ENCODE measurements at regions not wholly inside any gene's neighbourhood (a gene's known extent, or its start where the extent isn't known, plus 50 kb on each side); places are given as distances from the start of the nearest gene placed in this dataset.

GRCh38 chr5:61966997-61967396 is 339.0 kb upstream of the KIF2A start:
- Histone ChIP-seq H3K4me1 (ENCODE audit: control insufficient read depth, insufficient read depth, low read length) (no peaks in the 10 kb centered on the region), H3K9me3 (ENCODE audit: control insufficient read depth, low read length) (peaks cover under 1% of the 10 kb centered on the region), H3K27me3 (ENCODE audit: control insufficient read depth, insufficient read depth) (no peaks in the 10 kb centered on the region), H3K27ac (ENCODE audit: low read length) (no peak overlapping the region), H3K4me3 (ENCODE audit: low read length) (no peak overlapping the region)
- no peak for ATAC-seq
- 61% methylated on average over 8 of the region's 8 CpGs for WGBS
- DNase-seq, result no peak
- intact Hi-C loops (cut with DNase I), result no loop called here

- no peak overlapping the region for H3K27ac ChIP-seq (ENCODE audit: low read length)
- no peak for DNase-seq
- intact Hi-C loops (cut with DNase I), result no loop called here
- no peaks in the 10 kb centered on the region for H3K9me3 ChIP-seq (ENCODE audit: control insufficient read depth, low read length)
- no peak for ATAC-seq
- H3K4me3 ChIP-seq (ENCODE audit: low read length), result no peak overlapping the region
- no peaks in the 10 kb centered on the region for H3K27me3 ChIP-seq (ENCODE audit: control insufficient read depth, insufficient read depth)
- 51% methylated on average over 3 of the region's 3 CpGs for WGBS
- H3K4me1 ChIP-seq (ENCODE audit: control insufficient read depth, insufficient read depth, low read length), result no peaks in the 10 kb centered on the region
Observed at GRCh38 chr5:61967681-61968080, 338.3 kb upstream of the KIF2A start.

- H3K9me3 ChIP-seq (ENCODE audit: control insufficient read depth, low read length), result no peaks in the 10 kb centered on the region
- intact Hi-C loops (cut with DNase I), result no loop called here
- no peak overlapping the region for H3K4me3 ChIP-seq (ENCODE audit: low read length)
- DNase-seq (no peak), ATAC-seq (no peak)
- WGBS, result 74% methylated on average over 2 of the region's 2 CpGs
- H3K27me3 ChIP-seq (ENCODE audit: control insufficient read depth, insufficient read depth), result no peaks in the 10 kb centered on the region
- H3K27ac ChIP-seq (ENCODE audit: low read length), result no peak overlapping the region
- no peaks in the 10 kb centered on the region for H3K4me1 ChIP-seq (ENCODE audit: control insufficient read depth, insufficient read depth, low read length)
Observed at GRCh38 chr5:61969347-61969746, 336.7 kb upstream of the KIF2A start.

- 94% methylated on average over 2 of the region's 2 CpGs for WGBS
- H3K9me3 ChIP-seq (ENCODE audit: control insufficient read depth, low read length), result no peaks in the 10 kb centered on the region
- no peaks in the 10 kb centered on the region for H3K4me1 ChIP-seq (ENCODE audit: control insufficient read depth, insufficient read depth, low read length)
- H3K4me3 ChIP-seq (ENCODE audit: low read length), result no peak overlapping the region
- intact Hi-C loops (cut with DNase I), result no loop called here
- no peak overlapping the region for H3K27ac ChIP-seq (ENCODE audit: low read length)
- no peaks in the 10 kb centered on the region for H3K27me3 ChIP-seq (ENCODE audit: control insufficient read depth, insufficient read depth)
- DNase-seq (no peak), ATAC-seq (no peak)
Observed at GRCh38 chr5:61969755-61970154, 336.3 kb upstream of the KIF2A start.

- intact Hi-C loops (cut with DNase I), result no loop called here
- ATAC-seq (no peak), DNase-seq (no peak)
- H3K27ac ChIP-seq (ENCODE audit: low read length), result no peak overlapping the region
- H3K27me3 ChIP-seq (ENCODE audit: control insufficient read depth, insufficient read depth), result no peaks in the 10 kb centered on the region
- WGBS, result 72% methylated on average over 7 of the region's 7 CpGs
- no peak overlapping the region for H3K4me3 ChIP-seq (ENCODE audit: low read length)
- no peaks in the 10 kb centered on the region for H3K4me1 ChIP-seq (ENCODE audit: control insufficient read depth, insufficient read depth, low read length)
- no peaks in the 10 kb centered on the region for H3K9me3 ChIP-seq (ENCODE audit: control insufficient read depth, low read length)
Observed at GRCh38 chr5:61970218-61970617, 335.8 kb upstream of the KIF2A start.

GRCh38 chr5:61974680-61975079 is 331.3 kb upstream of the KIF2A start:
- 72% methylated on average over 6 of the region's 6 CpGs for WGBS
- Histone ChIP-seq H3K27me3 (ENCODE audit: control insufficient read depth, insufficient read depth) (no peaks in the 10 kb centered on the region), H3K9me3 (ENCODE audit: control insufficient read depth, low read length) (no peaks in the 10 kb centered on the region), H3K27ac (ENCODE audit: low read length) (no peak overlapping the region), H3K4me1 (ENCODE audit: control insufficient read depth, insufficient read depth, low read length) (no peaks in the 10 kb centered on the region), H3K4me3 (ENCODE audit: low read length) (no peak overlapping the region)
- intact Hi-C loops (cut with DNase I), result no loop called here
- ATAC-seq (no peak), DNase-seq (no peak)

- Histone ChIP-seq H3K27me3 (ENCODE audit: control insufficient read depth, insufficient read depth) (no peaks in the 10 kb centered on the region), H3K4me1 (ENCODE audit: control insufficient read depth, insufficient read depth, low read length) (no peaks in the 10 kb centered on the region), H3K9me3 (ENCODE audit: control insufficient read depth, low read length) (no peaks in the 10 kb centered on the region), H3K27ac (ENCODE audit: low read length) (no peak overlapping the region), H3K4me3 (ENCODE audit: low read length) (no peak overlapping the region)
- ATAC-seq, result no peak
- no peak for DNase-seq
- 69% methylated on average over 6 of the region's 6 CpGs for WGBS
- intact Hi-C loops (cut with DNase I), result no loop called here
Observed at GRCh38 chr5:61981886-61982285, 324.1 kb upstream of the KIF2A start.

GRCh38 chr5:61991430-61991829 is 314.6 kb upstream of the KIF2A start:
- intact Hi-C loops (cut with DNase I), result no loop called here
- H3K4me1 ChIP-seq (ENCODE audit: control insufficient read depth, insufficient read depth, low read length), result no peaks in the 10 kb centered on the region
- no peaks in the 10 kb centered on the region for H3K27me3 ChIP-seq (ENCODE audit: control insufficient read depth, insufficient read depth)
- H3K9me3 ChIP-seq (ENCODE audit: control insufficient read depth, low read length), result no peaks in the 10 kb centered on the region
- no peak overlapping the region for H3K27ac ChIP-seq (ENCODE audit: low read length)
- ATAC-seq (no peak), DNase-seq (no peak)
- no peak overlapping the region for H3K4me3 ChIP-seq (ENCODE audit: low read length)
- WGBS, result 52% methylated on average over 4 of the region's 4 CpGs

- no peak for DNase-seq
- 45% methylated on average over 2 of the region's 2 CpGs for WGBS
- no peaks in the 10 kb centered on the region for H3K4me1 ChIP-seq (ENCODE audit: control insufficient read depth, insufficient read depth, low read length)
- no peaks in the 10 kb centered on the region for H3K9me3 ChIP-seq (ENCODE audit: control insufficient read depth, low read length)
- ATAC-seq, result no peak
- intact Hi-C loops (cut with DNase I), result no loop called here
- H3K27ac ChIP-seq (ENCODE audit: low read length), result no peak overlapping the region
- no peak overlapping the region for H3K4me3 ChIP-seq (ENCODE audit: low read length)
- no peaks in the 10 kb centered on the region for H3K27me3 ChIP-seq (ENCODE audit: control insufficient read depth, insufficient read depth)
Observed at GRCh38 chr5:61991866-61992265, 314.1 kb upstream of the KIF2A start.

- no peak overlapping the region for H3K27ac ChIP-seq (ENCODE audit: low read length)
- DNase-seq (no peak), ATAC-seq (no peak)
- intact Hi-C loops (cut with DNase I), result no loop called here
- WGBS, result 62% methylated on average over 7 of the region's 7 CpGs
- no peaks in the 10 kb centered on the region for H3K27me3 ChIP-seq (ENCODE audit: control insufficient read depth, insufficient read depth)
- H3K4me1 ChIP-seq (ENCODE audit: control insufficient read depth, insufficient read depth, low read length), result no peaks in the 10 kb centered on the region
- no peaks in the 10 kb centered on the region for H3K9me3 ChIP-seq (ENCODE audit: control insufficient read depth, low read length)
- H3K4me3 ChIP-seq (ENCODE audit: low read length), result no peak overlapping the region
Observed at GRCh38 chr5:61993295-61993927, 312.6 kb upstream of the KIF2A start.

GRCh38 chr5:61994171-61994570 is 311.8 kb upstream of the KIF2A start:
- Histone ChIP-seq H3K27me3 (ENCODE audit: control insufficient read depth, insufficient read depth) (no peaks in the 10 kb centered on the region), H3K4me1 (ENCODE audit: control insufficient read depth, insufficient read depth, low read length) (no peaks in the 10 kb centered on the region), H3K4me3 (ENCODE audit: low read length) (no peak overlapping the region), H3K27ac (ENCODE audit: low read length) (no peak overlapping the region), H3K9me3 (ENCODE audit: control insufficient read depth, low read length) (no peaks in the 10 kb centered on the region)
- DNase-seq (no peak), ATAC-seq (no peak)
- intact Hi-C loops (cut with DNase I), result no loop called here
- 56% methylated on average over 1 of the region's 1 CpG for WGBS

- WGBS, result 80% methylated on average over 2 of the region's 2 CpGs
- intact Hi-C loops (cut with DNase I), result no loop called here
- H3K27ac ChIP-seq (ENCODE audit: low read length), result no peak overlapping the region
- ATAC-seq (no peak), DNase-seq (no peak)
- H3K4me1 ChIP-seq (ENCODE audit: control insufficient read depth, insufficient read depth, low read length), result no peaks in the 10 kb centered on the region
- no peaks in the 10 kb centered on the region for H3K27me3 ChIP-seq (ENCODE audit: control insufficient read depth, insufficient read depth)
- H3K4me3 ChIP-seq (ENCODE audit: low read length), result no peak overlapping the region
- H3K9me3 ChIP-seq (ENCODE audit: control insufficient read depth, low read length), result no peaks in the 10 kb centered on the region
Observed at GRCh38 chr5:61995486-61995885, 310.5 kb upstream of the KIF2A start.

All from right cardiac atrium (tissue), 5 donors.